Lower leg skin (tissue), 3 donors: ENCODE measurements at regions not wholly inside any gene's neighbourhood (a gene's known extent, or its start where the extent isn't known, plus 50 kb on each side); places are given as distances from the start of the nearest gene placed in this dataset.

Source experiments
- CTCF ChIP-seq, 3 donors: fragments of 450-650 bp; IDR thresholded peaks; one replicate each; pipeline ENCODE4 v1.5.1; 2016; ENCODE audit warnings: antibody characterized with exemption in 3 of 3, mild to moderate bottlenecking in 3 of 3, moderate library complexity in 2 of 3
- POLR2A ChIP-seq, 2 donors: fragments of 450-650 bp; IDR thresholded peaks; one replicate each; pipeline ENCODE4 v1.6.1; 2016 to 2017; ENCODE audit warnings: antibody characterized with exemption in 2 of 2, mild to moderate bottlenecking in 1 of 2, moderate library complexity in 1 of 2

GRCh38 chr4:120218981-120219380, 152.3 kb upstream of the MAD2L1 start:
- TF ChIP-seq POLR2A (IDR thresholded peaks at IDR 0.05) (no peak), CTCF (IDR thresholded peaks at IDR 0.05) (no peak)
